Dedifferentiated amniotic fluid mesenchymal stem cell (primary cell): ENCODE measurements at regions not wholly inside any gene's neighbourhood (a gene's known extent, or its start where the extent isn't known, plus 50 kb on each side); places are given as distances from the start of the nearest gene placed in this dataset.

Experiments used
- DNase-seq: peaks from one replicate; pipeline ENCODE4 v3.0.0-alpha.2; 2016; ENCODE audit errors: extremely low spot score

GRCh38 chr10:46228563-46229071 is 58.2 kb upstream of the ANTXRL start:
- peak; percentile 71 for DNase-seq

- DNase-seq, result no peak
Observed at GRCh38 chr10:46229144-46229563, 57.6 kb upstream of the ANTXRL start.

- DNase-seq, result no peak
Observed at GRCh38 chr10:46230615-46231014, 56.2 kb upstream of the ANTXRL start.

GRCh38 chr10:46231087-46231486 is 55.7 kb upstream of the ANTXRL start:
- no peak for DNase-seq

- no peak for DNase-seq
Observed at GRCh38 chr10:46232084-46232483, 54.7 kb upstream of the ANTXRL start.

GRCh38 chr10:46232666-46233065 is 54.1 kb upstream of the ANTXRL start:
- DNase-seq, result no peak

- no peak for DNase-seq
Observed at GRCh38 chr10:46233181-46233580, 53.6 kb upstream of the ANTXRL start.

- no peak for DNase-seq
Observed at GRCh38 chr10:46234026-46234425, 52.8 kb upstream of the ANTXRL start.

GRCh38 chr10:46234431-46235060 is 52.3 kb upstream of the ANTXRL start:
- no peak for DNase-seq

GRCh38 chr10:46235705-46236545 is 50.9 kb upstream of the ANTXRL start:
- no peak for DNase-seq

- DNase-seq, result no peak
Observed at GRCh38 chr10:46236546-46236887, 50.3 kb upstream of the ANTXRL start.

GRCh38 chr10:46236941-46237681 is 49.7 kb upstream of the ANTXRL start:
- no peak for DNase-seq
